Thyroid gland (tissue), 4 donors: ENCODE measurements at regions not wholly inside any gene's neighbourhood (a gene's known extent, or its start where the extent isn't known, plus 50 kb on each side); places are given as distances from the start of the nearest gene placed in this dataset.

Experiments used
- POLR2A ChIP-seq, 2 donors: fragments of 450-650 bp; IDR thresholded peaks; one replicate each; pipeline ENCODE4 v1.6.1; 2017; ENCODE audit warnings: antibody characterized with exemption in 2 of 2, mild to moderate bottlenecking in 2 of 2, moderate library complexity in 1 of 2
- TF ChIP-seq, protein P1 (sequence below), 6 experiments: fragments of 200-600 bp in 3 of 6; fragments of 450-650 bp in 3 of 6; sonication (generic) in 3 of 6; IDR thresholded peaks; one replicate each; pipeline ENCODE4 v1.5.1; 2016 to 2019; ENCODE audit warnings: antibody characterized with exemption in 6 of 6, mild to moderate bottlenecking in 2 of 6, inconsistent platforms in 1 of 6, moderate library complexity in 1 of 6

GRCh38 chrX:9114245-9114644 is 80.3 kb upstream of the FAM9B start:
- TF ChIP-seq POLR2A (IDR thresholded peaks at IDR 0.05) = no peak
- TF ChIP-seq, protein P1, sequence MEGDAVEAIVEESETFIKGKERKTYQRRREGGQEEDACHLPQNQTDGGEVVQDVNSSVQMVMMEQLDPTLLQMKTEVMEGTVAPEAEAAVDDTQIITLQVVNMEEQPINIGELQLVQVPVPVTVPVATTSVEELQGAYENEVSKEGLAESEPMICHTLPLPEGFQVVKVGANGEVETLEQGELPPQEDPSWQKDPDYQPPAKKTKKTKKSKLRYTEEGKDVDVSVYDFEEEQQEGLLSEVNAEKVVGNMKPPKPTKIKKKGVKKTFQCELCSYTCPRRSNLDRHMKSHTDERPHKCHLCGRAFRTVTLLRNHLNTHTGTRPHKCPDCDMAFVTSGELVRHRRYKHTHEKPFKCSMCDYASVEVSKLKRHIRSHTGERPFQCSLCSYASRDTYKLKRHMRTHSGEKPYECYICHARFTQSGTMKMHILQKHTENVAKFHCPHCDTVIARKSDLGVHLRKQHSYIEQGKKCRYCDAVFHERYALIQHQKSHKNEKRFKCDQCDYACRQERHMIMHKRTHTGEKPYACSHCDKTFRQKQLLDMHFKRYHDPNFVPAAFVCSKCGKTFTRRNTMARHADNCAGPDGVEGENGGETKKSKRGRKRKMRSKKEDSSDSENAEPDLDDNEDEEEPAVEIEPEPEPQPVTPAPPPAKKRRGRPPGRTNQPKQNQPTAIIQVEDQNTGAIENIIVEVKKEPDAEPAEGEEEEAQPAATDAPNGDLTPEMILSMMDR (IDR thresholded peaks at IDR 0.05) = no peak
